Astrocyte (in vitro differentiated cells and primary cell): ENCODE measurements at regions not wholly inside any gene's neighbourhood (a gene's known extent, or its start where the extent isn't known, plus 50 kb on each side); places are given as distances from the start of the nearest gene placed in this dataset.

ENCODE experiments used
- DNase-seq: peaks from one replicate; pipeline ENCODE4 v3.0.0-alpha.2; 2010; ENCODE audit warnings: low read depth
- FAIRE-seq: peaks from 2 replicates; lab custom pipeline; 2011; peaks lifted over from hg19 to GRCh38; lab: Jason Lieb, UNC
- H2AFZ ChIP-seq: 2 replicates; pipeline ENCODE4 v1.6.0; 2012; ENCODE audit warnings: low read depth, low read length, inconsistent platforms
- H3K27ac ChIP-seq: 2 replicates; pipeline ENCODE4 v1.5.1; 2011; ENCODE audit warnings: low read depth, low read length, inconsistent platforms
- H3K27me3 ChIP-seq: 2 replicates; pipeline ENCODE4 v1.6.0; 2011; ENCODE audit warnings: low read length, inconsistent platforms; ENCODE audit not compliant: insufficient read depth
- H3K36me3 ChIP-seq: 2 replicates; pipeline ENCODE4 v1.5.1; 2011; ENCODE audit warnings: low read length, inconsistent platforms; ENCODE audit not compliant: insufficient read depth
- H3K4me1 ChIP-seq: 2 replicates; pipeline ENCODE4 v1.5.1; 2011; ENCODE audit warnings: low read length, inconsistent platforms; ENCODE audit not compliant: insufficient read depth
- H3K4me2 ChIP-seq: 2 replicates; pipeline ENCODE4 v1.6.0; 2012; ENCODE audit warnings: low read length, inconsistent platforms
- H3K4me3 ChIP-seq: 2 replicates; pipeline ENCODE4 v1.5.1; 2011; ENCODE audit warnings: low read depth, mild to moderate bottlenecking, low read length, inconsistent platforms; ENCODE audit not compliant: insufficient read depth
- H3K79me2 ChIP-seq: 2 replicates; pipeline ENCODE4 v1.6.0; 2012; ENCODE audit warnings: mild to moderate bottlenecking, low read length, inconsistent platforms; ENCODE audit not compliant: insufficient read depth
- H3K9ac ChIP-seq: 2 replicates; pipeline ENCODE4 v1.6.0; 2012; ENCODE audit warnings: mild to moderate bottlenecking, low read length, inconsistent platforms
- H3K9me3 ChIP-seq: 2 replicates; pipeline ENCODE4 v1.5.1; 2012; ENCODE audit warnings: low read depth, mild to moderate bottlenecking, low read length, inconsistent platforms; ENCODE audit not compliant: insufficient read depth
- H4K20me1 ChIP-seq: 2 replicates; pipeline ENCODE4 v1.6.0; 2012; ENCODE audit warnings: low read length, inconsistent platforms; ENCODE audit not compliant: insufficient read depth
- H3K27ac Mint-ChIP-seq: one replicate; pipeline ENCODE4 v1.8.0; 2021; ENCODE audit warnings: mild to moderate bottlenecking, mixed read lengths; ENCODE audit not compliant: unreplicated experiment
- H3K27me3 Mint-ChIP-seq: one replicate; pipeline ENCODE4 v1.8.0; 2021; ENCODE audit warnings: low read depth, mixed read lengths; ENCODE audit not compliant: unreplicated experiment
- H3K36me3 Mint-ChIP-seq: one replicate; pipeline ENCODE4 v1.8.0; 2021; ENCODE audit warnings: low read depth, mixed read lengths; ENCODE audit not compliant: unreplicated experiment
- H3K4me1 Mint-ChIP-seq: one replicate; pipeline ENCODE4 v1.8.0; 2021; ENCODE audit warnings: low read depth, mixed read lengths; ENCODE audit not compliant: unreplicated experiment
- H3K4me3 Mint-ChIP-seq: one replicate; pipeline ENCODE4 v1.8.0; 2021; ENCODE audit warnings: mild to moderate bottlenecking, moderate library complexity, mixed read lengths; ENCODE audit not compliant: unreplicated experiment
- H3K9me3 Mint-ChIP-seq: one replicate; pipeline ENCODE4 v1.8.0; 2021; ENCODE audit warnings: mild to moderate bottlenecking, mixed read lengths; ENCODE audit not compliant: unreplicated experiment
- CTCF ChIP-seq: IDR thresholded peaks from 2 replicates; pipeline ENCODE4 v1.5.1; 2011; ENCODE audit warnings: low read depth, mild to moderate bottlenecking, inconsistent platforms, low read length, moderate library complexity; ENCODE audit not compliant: insufficient read depth
- EZH2 ChIP-seq: IDR thresholded peaks from 2 replicates; pipeline ENCODE4 v1.6.1; 2012; ENCODE audit warnings: mild to moderate bottlenecking, low read length, inconsistent platforms; ENCODE audit not compliant: insufficient read depth

GRCh38 chr1:14470802-14471201 is 127.7 kb upstream of the KAZN start:
- FAIRE-seq: no peak
- no peak overlapping the region for H3K9ac ChIP-seq

GRCh38 chr1:14474856-14475255 is 123.6 kb upstream of the KAZN start:
- FAIRE-seq: no peak

More at GRCh38 chr1:14470802-14471201, 127.7 kb upstream of the KAZN start:
- peaks cover 2% of the 10 kb centered on the region for H3K9me3 Mint-ChIP-seq
- H3K4me2 ChIP-seq: no peak overlapping the region
- no peaks in the 10 kb centered on the region for H3K36me3 ChIP-seq
- no peak overlapping the region for H3K27ac Mint-ChIP-seq
- H2AFZ ChIP-seq: no peak overlapping the region
- H3K79me2 ChIP-seq: no peaks in the 10 kb centered on the region
- no peak overlapping the region for H3K4me3 ChIP-seq
- no peaks in the 10 kb centered on the region for H3K4me1 Mint-ChIP-seq
- no peaks in the 10 kb centered on the region for H4K20me1 ChIP-seq
- peaks cover under 1% of the 10 kb centered on the region for H3K4me1 ChIP-seq
- no peak overlapping the region for H3K4me3 Mint-ChIP-seq
- no peaks in the 10 kb centered on the region for H3K36me3 Mint-ChIP-seq
- no peak for TF ChIP-seq EZH2
- no peak for TF ChIP-seq CTCF
- H3K27ac ChIP-seq: no peak overlapping the region
- DNase-seq: no peak
- H3K27me3 ChIP-seq: no peaks in the 10 kb centered on the region
- no peaks in the 10 kb centered on the region for H3K9me3 ChIP-seq
- H3K27me3 Mint-ChIP-seq: peaks cover 2% of the 10 kb centered on the region

More at GRCh38 chr1:14474856-14475255, 123.6 kb upstream of the KAZN start:
- H3K27ac ChIP-seq: no peak overlapping the region
- Mint-ChIP-seq H3K36me3 (no peaks in the 10 kb centered on the region), H3K4me1 (peaks cover 5% of the 10 kb centered on the region), H3K9me3 (peaks cover 2% of the 10 kb centered on the region), H3K4me3 (no peak overlapping the region), H3K27ac (no peak overlapping the region), H3K27me3 (peaks cover 2% of the 10 kb centered on the region)
- no peak overlapping the region for H2AFZ ChIP-seq
- no peak overlapping the region for H3K4me2 ChIP-seq
- peaks cover 10% of the 10 kb centered on the region for H3K4me1 ChIP-seq
- no peak for DNase-seq
- H3K9me3 ChIP-seq: no peaks in the 10 kb centered on the region
- H3K79me2 ChIP-seq: no peaks in the 10 kb centered on the region
- no peak for TF ChIP-seq CTCF
- no peak for TF ChIP-seq EZH2
- no peak overlapping the region for H3K9ac ChIP-seq
- no peaks in the 10 kb centered on the region for H3K36me3 ChIP-seq
- H3K27me3 ChIP-seq: no peaks in the 10 kb centered on the region
- no peaks in the 10 kb centered on the region for H4K20me1 ChIP-seq
- no peak overlapping the region for H3K4me3 ChIP-seq
